GM19351 (cell line): ENCODE measurements at regions not wholly inside any gene's neighbourhood (a gene's known extent, or its start where the extent isn't known, plus 50 kb on each side); places are given as distances from the start of the nearest gene placed in this dataset.
"Not testable (repeated sequence)": the region's sequence is repeated elsewhere in the genome, so short reads cannot be mapped to it uniquely, and the experiment has no call there.

Experiments
- ATAC-seq: cut with Tn5 transposase; IDR thresholded peaks from one replicate; pipeline ENCODE4 v1.9.1; 2021; ENCODE audit warnings: mild to moderate bottlenecking, moderate library complexity; ENCODE audit not compliant: unreplicated experiment

DNA sequence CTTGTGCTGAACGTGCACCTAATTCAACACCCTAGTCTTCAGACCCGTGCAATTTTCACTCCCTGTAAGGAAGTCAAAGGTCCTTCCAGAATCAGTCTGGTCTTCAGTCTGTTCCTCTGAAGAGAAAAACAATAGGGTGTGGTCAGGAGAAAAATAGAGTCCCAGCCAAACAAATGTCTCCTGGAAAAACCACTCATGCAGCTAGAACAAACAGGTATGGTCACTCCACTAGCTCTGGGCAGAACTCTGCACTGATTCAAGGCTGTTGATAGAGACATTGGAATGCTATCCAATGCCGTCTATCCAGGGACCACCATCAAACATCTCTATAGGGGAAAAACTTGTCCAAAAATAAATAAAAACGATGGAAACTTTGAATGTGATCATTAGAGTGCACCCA lies 81.8 kb upstream of the MAP3K1 start:
- no peak for ATAC-seq

DNA sequence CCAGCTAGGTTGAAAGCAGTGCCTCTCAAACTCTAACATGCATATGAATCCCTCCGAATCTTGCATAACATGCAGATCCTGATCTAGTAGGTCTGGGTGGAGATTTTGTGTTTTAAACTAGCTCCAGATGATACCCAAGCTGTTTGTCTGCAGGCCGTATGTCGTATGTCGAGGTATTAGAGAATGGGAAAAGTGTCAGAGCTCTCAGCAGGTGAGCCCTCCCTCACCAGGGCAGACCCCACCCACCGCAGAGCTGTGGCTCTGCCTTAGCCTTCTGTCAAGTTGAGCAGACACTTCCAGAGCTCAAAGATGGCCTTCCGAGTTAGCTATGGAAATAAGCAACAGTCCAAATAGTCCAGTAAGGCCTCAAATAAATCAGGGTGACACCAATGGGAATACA lies 83.2 kb upstream of the MAP3K1 start:
- ATAC-seq = no peak

GRCh38 chr5:56731473-56731872 lies 83.9 kb upstream of the MAP3K1 start:
- not testable (repeated sequence) for ATAC-seq

- ATAC-seq = no peak
Measured at GRCh38 chr5:56729488-56729887, 85.9 kb upstream of the MAP3K1 start.

GRCh38 chr5:56725711-56726411 lies 89.5 kb upstream of the MAP3K1 start:
- ATAC-seq = no peak

DNA sequence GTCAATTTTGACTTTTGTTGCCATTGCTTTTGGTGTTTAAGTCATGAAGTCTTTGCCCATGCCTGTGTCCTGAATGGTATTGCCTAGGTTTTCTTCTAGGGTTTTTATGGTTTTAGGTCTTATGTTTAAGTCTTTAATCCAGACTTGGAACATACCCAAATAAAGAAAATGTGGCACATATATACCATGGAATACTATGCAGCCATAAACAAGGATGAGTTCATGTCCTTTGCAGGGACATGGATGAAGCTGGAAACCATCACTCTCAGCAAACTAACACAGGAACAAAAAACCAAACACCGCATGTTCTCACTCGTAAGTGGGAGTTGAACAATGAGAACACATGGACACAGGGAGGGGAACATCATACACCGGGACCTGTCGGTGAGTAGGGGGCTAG lies 90.5 kb upstream of the MAP3K1 start:
- ATAC-seq = not testable (repeated sequence)

DNA sequence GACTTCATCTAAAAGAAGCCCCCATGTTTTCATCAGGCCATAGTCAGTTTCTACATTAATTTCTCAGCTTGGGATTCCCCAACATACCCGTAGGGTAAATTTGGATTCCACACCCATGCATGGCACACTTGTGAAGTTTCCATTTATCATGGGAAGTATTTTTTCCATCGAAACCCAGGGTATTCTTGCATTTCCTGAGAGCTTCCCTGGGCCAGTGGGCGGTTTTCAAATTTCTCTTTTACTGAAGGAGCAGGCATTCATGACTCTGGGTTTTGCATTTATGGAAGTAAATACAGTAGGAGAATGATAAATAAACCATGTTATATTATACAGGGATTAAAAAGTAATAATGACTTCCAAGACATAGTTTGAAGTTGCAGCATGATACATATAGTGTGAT lies 93.0 kb upstream of the MAP3K1 start:
- no peak for ATAC-seq

DNA sequence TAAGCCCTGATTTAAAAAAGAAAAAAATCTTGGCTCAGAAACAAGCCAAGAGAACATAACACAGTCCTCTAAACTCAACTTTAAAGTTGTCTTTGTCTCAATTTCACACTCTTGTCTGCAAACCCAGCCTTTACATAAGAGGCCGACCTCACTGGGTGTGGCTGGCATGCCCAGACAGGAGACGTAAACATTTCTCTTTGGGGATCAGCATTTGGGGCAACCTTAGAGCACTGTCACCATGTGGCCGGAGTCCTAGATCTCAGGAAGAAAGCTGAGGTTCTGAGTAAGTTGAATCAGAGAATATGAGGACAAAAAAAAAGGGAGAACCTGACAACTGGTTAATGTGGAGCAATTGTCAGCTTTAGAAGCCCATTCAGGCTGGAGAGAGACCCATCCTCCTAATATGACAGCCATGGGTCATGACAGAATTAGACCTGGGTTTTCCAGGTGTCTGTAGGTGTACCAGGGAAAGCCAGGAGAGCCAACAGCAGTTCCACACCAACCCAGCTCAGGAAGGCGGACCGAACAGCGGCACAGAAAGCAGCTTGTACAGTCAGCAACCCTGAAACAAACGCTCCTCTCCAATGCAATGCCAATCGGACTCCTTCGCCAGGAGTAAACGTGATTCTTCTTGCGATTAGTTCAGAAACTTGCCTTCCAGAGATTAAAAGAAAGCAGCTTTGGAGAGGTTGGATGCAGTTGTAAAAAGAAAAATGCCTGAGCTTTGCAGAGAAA lies 97.9 kb upstream of the MAP3K1 start:
- ATAC-seq = no peak

DNA sequence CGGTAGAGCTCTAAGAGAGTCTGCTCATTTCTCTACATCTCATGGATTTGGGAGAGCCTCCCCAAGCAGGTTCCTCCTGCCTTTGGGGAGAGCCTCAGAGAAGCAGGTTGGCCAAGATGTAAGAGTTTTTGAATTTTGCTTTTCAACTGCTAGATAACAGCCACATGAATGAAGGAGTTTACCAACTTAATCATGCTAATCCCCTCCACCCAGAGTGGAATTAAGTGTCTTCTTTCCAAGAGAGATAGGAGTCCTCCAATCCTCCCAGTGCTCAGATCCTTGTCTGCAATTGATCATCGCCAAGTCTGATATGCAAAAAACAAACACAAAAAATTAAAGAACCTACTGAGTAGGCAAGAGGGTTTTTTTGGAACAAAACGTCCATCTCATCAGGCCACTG lies 99.4 kb upstream of the MAP3K1 start:
- no peak for ATAC-seq

DNA sequence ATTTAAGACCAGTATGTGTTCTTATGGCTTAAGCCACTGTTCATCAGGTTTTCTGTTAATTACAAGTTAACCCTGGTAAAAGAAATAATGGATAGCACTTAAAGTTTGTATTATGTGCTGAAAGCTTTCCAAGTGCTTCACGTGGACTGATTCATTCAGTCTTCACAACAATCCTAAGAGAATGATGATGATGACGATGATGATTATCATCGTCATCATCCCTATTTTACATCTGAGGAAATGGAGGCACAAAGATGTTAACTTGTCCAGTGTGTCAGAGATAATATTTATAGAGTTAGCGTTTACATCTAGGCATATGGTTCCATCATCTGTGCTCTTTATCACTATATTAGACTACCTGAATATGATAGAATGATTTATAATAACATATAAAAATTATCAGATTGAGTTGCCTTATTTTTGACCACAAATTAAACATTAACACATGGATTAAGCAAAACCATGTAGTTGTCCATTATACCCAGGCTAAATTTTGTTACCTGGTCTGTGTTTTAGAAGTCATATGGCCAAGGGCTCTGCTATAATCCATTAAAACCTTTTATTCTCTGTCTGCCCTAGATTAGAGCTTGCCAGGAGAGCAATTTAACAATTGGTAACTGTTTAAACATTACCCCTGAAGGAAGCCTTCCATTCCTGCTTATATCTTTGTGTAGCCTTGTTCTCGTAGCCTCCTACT lies 102.3 kb upstream of the MAP3K1 start:
- no peak for ATAC-seq

GRCh38 chr5:56710826-56711590 lies 104.3 kb upstream of the MAP3K1 start:
- ATAC-seq = no peak

- ATAC-seq = no peak
Measured at GRCh38 chr5:56706504-56706903, 108.8 kb upstream of the MAP3K1 start.

GRCh38 chr5:56705217-56705616 lies 110.1 kb upstream of the MAP3K1 start:
- no peak for ATAC-seq

DNA sequence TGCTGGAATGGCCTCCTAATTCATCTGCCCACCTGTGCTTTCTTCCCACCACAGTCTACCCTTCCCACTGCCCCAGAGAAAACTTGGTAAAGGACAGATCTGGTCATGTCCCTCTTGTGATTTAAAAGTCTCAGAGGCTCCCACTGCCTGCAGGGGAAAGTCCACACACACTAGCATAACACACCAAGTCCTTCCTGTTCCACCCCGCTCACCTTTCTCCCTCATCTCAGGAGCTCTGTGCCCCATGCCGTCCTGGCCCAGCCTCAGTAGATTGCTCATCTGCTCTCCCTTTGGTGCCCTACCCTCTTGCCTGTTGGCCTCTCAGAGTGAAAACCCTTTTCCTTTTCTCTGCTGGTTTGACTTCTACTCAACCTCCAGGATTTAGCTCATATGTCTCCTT lies 111.4 kb upstream of the MAP3K1 start:
- no peak for ATAC-seq

- ATAC-seq = no peak
Measured at GRCh38 chr5:56700711-56701110, 114.6 kb upstream of the MAP3K1 start.

- ATAC-seq = no peak
Measured at GRCh38 chr5:56699538-56699937, 115.8 kb upstream of the MAP3K1 start.

- no peak for ATAC-seq
Measured at GRCh38 chr5:56698463-56699381, 116.6 kb upstream of the MAP3K1 start.

DNA sequence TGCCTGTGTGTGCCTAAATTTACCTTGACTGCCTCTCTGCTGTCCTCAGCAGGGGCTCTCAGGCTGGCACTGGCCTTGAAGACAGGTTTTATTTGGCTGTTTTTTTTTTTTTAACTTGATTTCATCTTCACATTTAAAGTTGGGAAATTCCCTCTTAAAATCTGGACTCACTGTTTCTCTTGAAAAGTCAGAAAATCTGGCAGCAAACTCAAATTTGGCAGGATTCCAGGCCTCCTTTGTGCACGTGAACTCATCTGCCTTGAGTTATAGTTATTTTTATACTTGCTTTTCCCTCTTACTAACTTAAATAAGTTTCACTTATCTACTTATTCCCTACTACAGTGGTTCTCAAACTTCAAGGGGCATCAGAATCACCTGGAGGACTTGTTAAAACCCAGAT lies 118.4 kb upstream of the MAP3K1 start:
- no peak for ATAC-seq

DNA sequence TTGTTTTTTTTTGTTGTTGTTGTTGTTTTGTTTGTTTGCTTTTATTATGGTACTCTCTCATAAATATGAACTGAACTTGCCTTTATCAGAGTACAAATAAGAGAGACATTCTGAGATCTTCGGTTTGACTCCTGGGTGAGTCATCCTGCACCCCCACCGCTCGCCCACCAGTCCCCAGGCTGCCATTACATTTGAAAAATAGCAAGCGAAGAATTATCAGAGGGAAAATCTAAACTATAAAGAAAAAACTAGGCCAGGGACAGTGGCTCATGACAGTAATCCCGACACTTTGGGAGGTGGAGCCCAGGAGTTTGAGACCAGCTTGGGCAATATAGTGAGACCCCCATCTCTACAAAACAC lies 122.1 kb upstream of the MAP3K1 start:
- ATAC-seq = no peak
